ENCODE measurements at regions not wholly inside any gene's neighbourhood (a gene's known extent, or its start where the extent isn't known, plus 50 kb on each side); places are given as distances from the start of the nearest gene placed in this dataset.

GRCh38 chr7:46651070-46651469, 730.0 kb upstream of the IGFBP3 start:
- Histone ChIP-seq H3K4me3 (ENCODE audit: control extremely low read depth in 1 of 5, extremely low read depth in 1 of 5, insufficient read depth in 1 of 5, low read depth in 2 of 5, low read length in 4 of 5) (no peak overlapping the region), H3K9me3 (ENCODE audit: control extremely low read depth in 1 of 3, control insufficient read depth in 2 of 3, insufficient read depth in 1 of 3, low read length in 2 of 3) (peaks cover 0 to 13% (median 0%) of the 10 kb centered on the region in 3 donors), H3K36me3 (replicated peaks in 1 of 2; ENCODE audit: control extremely low read depth in 1 of 2, control insufficient read depth in 1 of 2, extremely low read depth in 1 of 2, insufficient read depth in 2 of 2, low read length in 1 of 2) (no peaks in the 10 kb centered on the region), H3K27ac (ENCODE audit: low read length in 2 of 2) (no peak overlapping the region), H2AFZ (ENCODE audit: insufficient read depth, low read depth, low read length, poor library complexity, severe bottlenecking) (no peak overlapping the region), H4K20me1 (ENCODE audit: control insufficient read depth, insufficient read depth, low read length, poor library complexity, severe bottlenecking) (no peaks in the 10 kb centered on the region), H3K9ac (ENCODE audit: low read length) (no peak overlapping the region), H3K4me1 (ENCODE audit: control insufficient read depth in 2 of 2, insufficient read depth in 2 of 2, low read length in 2 of 2) (no peaks in the 10 kb centered on the region), H3K4me2 (replicated peaks; ENCODE audit: low read depth, low read length, poor library complexity, severe bottlenecking) (no peak overlapping the region), H3K79me2 (ENCODE audit: control insufficient read depth, insufficient read depth, low read length) (no peaks in the 10 kb centered on the region), H3K27me3 (replicated peaks in 1 of 4; ENCODE audit: control extremely low read depth in 1 of 4, control insufficient read depth in 3 of 4, insufficient read depth in 4 of 4, low read length in 3 of 4) (no peaks in the 10 kb centered on the region)
- DNase-seq (no peak), ATAC-seq (ENCODE audit: low read depth) (no peak)
- TF ChIP-seq EZH2 (IDR thresholded peaks at IDR 0.05; ENCODE audit: borderline replicate concordance, insufficient read depth, low read depth, low read length, poor library complexity, severe bottlenecking) (no peak), CTCF (IDR thresholded peaks at IDR 0.05) (no peak)
- Mint-ChIP-seq H3K4me1 (no peaks in the 10 kb centered on the region), H3K27me3 (no peaks in the 10 kb centered on the region), H3K9me3 (ENCODE audit: insufficient read depth) (peaks cover 5% of the 10 kb centered on the region), H3K4me3 (no peak overlapping the region), H3K27ac (no peak overlapping the region)
- WGBS (ENCODE audit: insufficient coverage): 95% methylated on average over 2 of the region's 2 CpGs
- intact Hi-C loops (cut with micrococcal nuclease): no loop called here
- CTCF ChIA-PET: no interaction called here
- POLR2A ChIA-PET: no interaction called here

GRCh38 chr7:46649876-46650275, 728.8 kb upstream of the IGFBP3 start:
- no peak overlapping the region for H3K4me3 ChIP-seq (ENCODE audit: control extremely low read depth in 1 of 5, extremely low read depth in 1 of 5, insufficient read depth in 1 of 5, low read depth in 2 of 5, low read length in 4 of 5)
- no peaks in the 10 kb centered on the region for H3K27me3 ChIP-seq (replicated peaks in 1 of 4; ENCODE audit: control extremely low read depth in 1 of 4, control insufficient read depth in 3 of 4, insufficient read depth in 4 of 4, low read length in 3 of 4)
- no peak overlapping the region for H2AFZ ChIP-seq (ENCODE audit: insufficient read depth, low read depth, low read length, poor library complexity, severe bottlenecking)
- H3K4me1 ChIP-seq (ENCODE audit: control insufficient read depth in 2 of 2, insufficient read depth in 2 of 2, low read length in 2 of 2): no peaks in the 10 kb centered on the region
- Mint-ChIP-seq H3K4me3 (no peak overlapping the region), H3K27ac (no peak overlapping the region), H3K9me3 (ENCODE audit: insufficient read depth) (peaks cover 5% of the 10 kb centered on the region), H3K27me3 (no peaks in the 10 kb centered on the region), H3K4me1 (no peaks in the 10 kb centered on the region)
- TF ChIP-seq EZH2 (IDR thresholded peaks at IDR 0.05; ENCODE audit: borderline replicate concordance, insufficient read depth, low read depth, low read length, poor library complexity, severe bottlenecking) (no peak), CTCF (IDR thresholded peaks at IDR 0.05) (no peak)
- CTCF ChIA-PET: no interaction called here
- intact Hi-C loops (cut with micrococcal nuclease): no loop called here
- H3K36me3 ChIP-seq (replicated peaks in 1 of 2; ENCODE audit: control extremely low read depth in 1 of 2, control insufficient read depth in 1 of 2, extremely low read depth in 1 of 2, insufficient read depth in 2 of 2, low read length in 1 of 2): no peaks in the 10 kb centered on the region
- H4K20me1 ChIP-seq (ENCODE audit: control insufficient read depth, insufficient read depth, low read length, poor library complexity, severe bottlenecking): no peaks in the 10 kb centered on the region
- WGBS (ENCODE audit: insufficient coverage): no CpG with 5 or more reads among the region's 2 CpGs
- no peak for DNase-seq
- no peak for ATAC-seq (ENCODE audit: low read depth)
- H3K79me2 ChIP-seq (ENCODE audit: control insufficient read depth, insufficient read depth, low read length): no peaks in the 10 kb centered on the region
- no peak overlapping the region for H3K27ac ChIP-seq (ENCODE audit: low read length in 2 of 2)
- peaks cover 0 to 13% (median 0%) of the 10 kb centered on the region in 3 donors for H3K9me3 ChIP-seq (ENCODE audit: control extremely low read depth in 1 of 3, control insufficient read depth in 2 of 3, insufficient read depth in 1 of 3, low read length in 2 of 3)
- H3K4me2 ChIP-seq (replicated peaks; ENCODE audit: low read depth, low read length, poor library complexity, severe bottlenecking): no peak overlapping the region
- H3K9ac ChIP-seq (ENCODE audit: low read length): no peak overlapping the region
- POLR2A ChIA-PET: no interaction called here
